HG03354 (cell line): ENCODE measurements at regions not wholly inside any gene's neighbourhood (a gene's known extent, or its start where the extent isn't known, plus 50 kb on each side); places are given as distances from the start of the nearest gene placed in this dataset.
"Not testable (repeated sequence)": the region's sequence is repeated elsewhere in the genome, so short reads cannot be mapped to it uniquely, and the experiment has no call there.

ENCODE experiments used
- ATAC-seq: cut with Tn5 transposase; IDR thresholded peaks from one replicate; pipeline ENCODE4 v1.9.1; 2021; ENCODE audit warnings: mild to moderate bottlenecking; ENCODE audit not compliant: unreplicated experiment, poor library complexity, severe bottlenecking

DNA sequence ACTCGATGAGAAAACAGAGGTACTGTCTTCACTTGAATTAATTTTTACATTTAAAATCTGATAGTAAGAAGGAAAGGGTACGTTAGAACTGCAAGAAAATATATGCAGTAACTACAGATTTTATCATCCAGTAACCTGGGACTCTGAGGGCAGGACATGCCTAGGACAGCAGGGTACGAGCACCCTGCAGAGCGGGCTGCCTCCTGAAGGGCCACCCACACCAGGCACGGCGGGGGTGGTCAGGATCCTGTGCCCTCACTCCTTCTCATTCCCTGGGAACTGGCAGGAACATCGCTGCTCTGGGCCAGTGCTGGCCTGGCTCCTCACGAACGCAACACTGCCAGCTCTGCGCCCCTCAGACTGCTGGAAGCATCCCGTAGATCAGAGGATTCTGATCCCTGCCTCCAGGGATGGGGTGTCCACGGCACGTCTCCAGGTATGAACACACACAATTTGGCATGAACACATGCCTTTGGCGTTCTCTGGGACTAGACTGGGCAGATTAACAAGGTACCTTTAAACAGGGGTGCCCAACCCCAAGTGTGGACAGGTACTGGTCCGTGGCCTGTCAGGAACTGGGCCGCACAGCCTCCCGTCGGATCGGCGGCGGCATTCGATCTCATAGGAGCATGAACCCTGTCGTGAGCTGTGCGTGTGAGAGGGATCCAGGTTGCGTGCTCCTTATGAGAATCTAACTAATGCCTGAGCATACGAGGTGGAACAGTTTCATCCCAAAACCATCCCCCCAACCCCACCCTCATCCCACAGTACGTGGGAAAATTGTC lies 99.3 kb upstream of the FAM20C start:
- no peak for ATAC-seq

DNA sequence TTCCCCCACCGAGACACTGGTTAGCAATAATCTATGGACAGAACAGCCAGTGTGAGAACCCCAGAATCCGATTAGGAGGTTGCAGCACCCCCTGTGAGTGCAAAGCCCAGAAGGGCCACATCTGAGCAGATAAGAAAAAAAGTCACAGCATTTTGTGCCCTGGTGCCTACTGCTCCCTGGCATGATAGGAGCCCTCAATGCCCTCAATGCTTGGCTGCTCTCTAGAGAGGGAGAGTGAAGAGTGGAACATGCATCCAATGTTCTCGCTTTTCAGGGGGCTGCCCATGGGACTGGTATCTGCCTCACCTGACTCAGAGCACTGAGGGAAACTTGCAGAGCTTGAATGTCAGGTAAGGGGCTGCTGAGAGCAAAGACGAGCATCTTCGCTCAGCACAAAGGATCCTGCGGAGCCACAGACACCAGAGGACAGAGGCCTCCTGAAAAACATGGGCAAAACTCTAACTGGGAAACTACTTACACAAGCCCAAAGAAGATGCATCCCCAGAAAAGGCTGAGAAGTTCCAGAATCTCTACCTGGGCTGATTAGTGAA lies 98.0 kb upstream of the FAM20C start:
- no peak for ATAC-seq

DNA sequence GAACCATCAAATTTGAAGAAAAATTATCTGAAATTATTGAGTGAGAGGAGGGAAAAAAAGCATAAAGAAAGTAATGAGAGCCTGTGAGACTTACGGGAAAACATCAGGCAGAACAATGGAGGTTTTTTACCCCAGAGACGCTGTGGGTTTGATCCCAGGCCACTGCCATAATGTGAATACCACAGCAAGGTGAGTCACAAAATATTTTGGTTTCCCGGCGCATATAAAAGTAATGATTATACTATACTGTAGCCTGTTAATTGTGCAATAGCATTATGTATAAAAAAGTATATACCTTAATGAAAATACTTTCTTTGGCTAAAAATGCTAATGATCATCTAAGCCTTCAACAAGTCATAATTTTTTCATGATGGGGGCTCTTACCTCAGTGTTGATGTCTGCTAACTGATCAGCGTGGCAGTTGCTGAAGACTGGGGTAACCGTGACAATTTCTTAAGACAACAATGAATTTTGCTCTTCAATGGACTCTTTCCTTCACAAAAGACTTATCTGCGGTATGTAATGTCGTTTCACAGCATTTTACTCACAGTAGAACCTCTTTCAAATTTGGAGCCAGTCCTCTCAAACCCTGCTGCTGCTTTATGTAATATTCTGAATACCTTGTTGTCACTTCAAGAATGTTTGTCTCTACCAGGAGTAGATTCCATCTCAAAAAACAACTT lies 97.0 kb upstream of the FAM20C start:
- no peak for ATAC-seq

DNA sequence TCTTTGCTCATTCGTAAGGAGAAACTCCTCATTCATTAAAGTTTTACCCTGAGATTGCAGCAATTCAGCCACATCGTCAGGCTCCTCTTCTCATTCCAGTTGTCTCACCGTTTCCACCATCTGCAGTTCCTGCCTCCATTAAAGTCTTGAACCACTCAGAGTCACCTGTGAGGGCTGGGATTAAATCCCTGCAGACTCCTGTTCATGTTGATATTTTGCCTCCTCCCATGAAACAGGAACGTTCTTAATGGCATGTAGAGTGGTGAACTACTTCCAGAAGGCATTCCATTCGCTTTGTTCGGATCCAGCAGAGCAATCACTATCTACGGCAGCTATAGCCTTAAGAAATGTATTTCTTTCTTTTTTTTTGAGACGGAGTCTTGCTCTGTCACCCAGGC lies 96.5 kb upstream of the FAM20C start:
- no peak for ATAC-seq

DNA sequence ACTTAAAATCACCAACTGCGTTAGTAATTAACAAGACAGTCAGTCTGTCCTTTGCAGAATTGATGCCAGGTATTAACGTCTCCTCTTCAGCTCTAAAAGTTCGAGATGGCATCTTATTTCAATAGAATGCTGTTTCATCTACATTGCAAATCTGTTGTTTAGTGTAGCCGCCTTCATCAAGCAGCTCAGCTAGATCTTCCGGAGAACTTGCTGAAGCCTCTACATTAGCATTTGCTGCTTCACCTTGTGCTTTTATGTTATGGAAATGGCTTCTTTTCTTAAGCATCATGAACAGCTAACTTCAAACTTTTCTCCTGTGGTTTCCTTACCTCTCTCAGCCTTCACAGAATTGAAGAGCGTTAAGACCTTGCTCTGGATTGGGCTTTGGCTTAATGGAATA lies 95.5 kb upstream of the FAM20C start:
- ATAC-seq: no peak

DNA sequence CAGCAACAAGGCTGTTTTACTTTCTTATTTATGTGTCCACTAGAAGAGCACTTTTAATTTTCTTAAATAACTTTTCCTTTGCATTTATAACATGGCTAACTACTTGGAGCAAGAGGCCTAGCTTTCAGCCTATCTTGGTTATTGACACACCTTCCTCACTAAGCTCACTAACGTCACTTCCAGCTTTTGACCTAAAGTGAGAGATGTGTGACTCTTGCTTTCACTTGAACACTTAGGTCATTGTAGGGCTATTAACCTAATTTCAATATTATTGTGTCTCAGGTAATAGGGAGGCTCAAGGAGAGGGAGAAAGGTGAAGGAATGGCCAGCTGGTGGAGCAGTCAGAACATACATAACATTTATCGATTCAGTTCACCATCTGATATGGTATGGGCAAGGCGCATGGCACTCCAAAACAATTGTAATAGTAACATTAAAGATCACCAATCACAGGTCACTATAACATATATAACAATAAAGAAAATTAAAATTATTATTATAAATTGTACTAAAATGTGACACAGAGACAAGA lies 95.0 kb upstream of the FAM20C start:
- no peak for ATAC-seq

DNA sequence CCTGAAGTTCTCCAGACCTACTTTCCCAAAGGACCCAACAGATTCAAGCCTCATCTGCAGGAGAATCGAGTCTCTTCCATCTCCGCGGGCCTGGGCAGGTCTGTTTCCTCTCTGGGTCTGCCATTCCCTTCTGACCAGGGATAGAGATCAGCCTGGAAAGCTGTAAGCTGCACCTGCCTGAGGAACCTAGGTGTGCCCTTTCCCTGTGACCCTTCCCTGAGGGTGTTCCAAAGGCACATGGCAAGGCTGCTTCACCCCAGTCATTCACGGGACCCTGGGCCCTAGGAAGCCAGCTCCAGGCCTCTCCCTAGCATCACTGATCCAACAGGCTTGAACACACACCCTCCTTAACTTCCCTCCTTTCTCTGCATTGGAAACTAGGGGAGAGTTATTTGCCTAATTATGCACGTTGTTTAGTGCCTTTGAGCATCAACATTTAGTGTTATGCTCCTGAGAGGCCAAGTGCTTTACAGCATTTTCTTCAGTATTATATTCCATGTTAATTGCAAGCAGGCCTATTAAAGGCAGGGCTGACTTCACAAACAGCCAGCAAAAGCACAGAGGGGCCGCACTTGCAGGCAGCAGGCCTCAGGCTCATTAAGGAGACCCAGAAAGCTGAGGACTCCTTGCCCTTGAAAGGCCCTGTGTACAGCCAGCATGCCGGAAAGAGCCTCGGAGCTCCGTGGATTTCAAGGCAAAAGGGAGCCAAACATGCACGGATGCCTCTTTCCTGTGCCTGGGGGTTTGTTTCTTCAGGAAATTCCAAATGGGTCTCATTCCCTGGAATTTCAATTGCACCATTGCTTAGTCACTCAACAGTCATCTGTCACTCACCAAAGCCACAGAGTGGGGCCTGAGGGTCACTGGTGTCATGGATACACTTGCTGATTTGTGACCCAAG lies 91.0 kb upstream of the FAM20C start:
- ATAC-seq: no peak

DNA sequence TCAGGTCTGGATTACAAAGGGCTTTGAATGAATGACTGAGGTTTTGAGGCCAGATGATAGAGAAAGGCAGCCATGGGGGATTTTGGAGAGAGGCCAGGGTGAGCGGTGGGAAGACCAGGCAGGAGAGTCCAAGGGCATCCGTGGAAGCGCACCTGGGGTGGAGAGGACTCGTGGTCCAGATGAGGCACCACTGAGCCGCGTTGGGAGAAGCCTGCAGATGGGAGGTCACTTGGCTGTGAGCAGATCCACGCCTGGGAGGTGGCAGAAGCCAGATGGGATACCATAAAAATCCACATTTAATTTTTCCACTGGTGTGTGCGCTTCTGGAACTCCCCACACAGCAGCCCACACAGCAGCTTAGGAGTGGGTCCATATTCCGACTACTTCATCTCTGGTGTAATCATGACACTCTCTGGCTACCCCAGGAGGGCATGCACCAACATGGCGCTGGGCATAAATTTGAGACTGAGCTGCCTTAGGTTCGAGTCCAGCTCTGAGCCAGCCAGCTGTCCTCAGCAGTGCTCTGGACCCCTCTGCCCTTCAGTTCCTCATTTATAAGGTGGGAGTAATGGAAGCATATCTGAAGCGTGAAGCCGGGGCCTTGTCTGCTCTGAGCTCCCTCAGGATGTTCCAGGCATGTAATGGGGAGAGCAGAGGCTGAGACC lies 90.2 kb upstream of the FAM20C start:
- no peak for ATAC-seq

DNA sequence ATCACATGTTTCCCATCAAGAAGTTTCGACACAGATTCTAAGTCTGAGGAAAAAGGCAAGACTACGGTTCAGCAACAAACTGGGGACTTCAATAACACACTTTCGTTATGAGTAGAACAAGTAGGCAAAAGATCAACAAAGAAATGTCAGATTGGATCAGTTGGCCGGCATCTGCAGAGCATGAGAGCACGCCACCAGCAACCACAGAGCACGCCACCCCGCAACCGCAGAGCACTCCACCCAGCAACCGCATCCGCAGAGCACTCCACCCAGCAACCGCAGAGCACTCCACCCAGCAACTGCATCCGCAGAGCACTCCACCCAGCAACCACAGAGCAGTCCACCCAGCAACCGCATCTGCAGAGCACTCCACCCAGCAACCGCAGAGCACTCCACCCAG lies 89.7 kb upstream of the FAM20C start:
- ATAC-seq: no peak

DNA sequence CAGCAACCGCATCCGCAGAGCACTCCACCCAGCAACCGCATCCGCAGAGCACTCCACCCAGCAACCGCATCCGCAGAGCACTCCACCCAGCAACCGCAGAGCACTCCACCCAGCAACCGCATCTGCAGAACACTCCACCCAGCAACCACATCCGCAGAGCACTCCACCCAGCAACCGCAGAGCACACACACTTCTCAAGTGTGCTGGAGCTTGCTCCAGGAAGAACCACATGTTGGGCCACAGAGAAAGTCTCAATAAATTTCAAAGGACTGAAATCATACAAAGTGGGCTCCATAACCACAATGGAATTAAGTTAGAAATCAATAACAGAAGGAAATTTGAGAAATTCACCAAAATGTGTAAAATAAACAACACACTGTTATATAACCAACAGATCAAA lies 88.4 kb upstream of the FAM20C start:
- not testable (repeated sequence) for ATAC-seq

DNA sequence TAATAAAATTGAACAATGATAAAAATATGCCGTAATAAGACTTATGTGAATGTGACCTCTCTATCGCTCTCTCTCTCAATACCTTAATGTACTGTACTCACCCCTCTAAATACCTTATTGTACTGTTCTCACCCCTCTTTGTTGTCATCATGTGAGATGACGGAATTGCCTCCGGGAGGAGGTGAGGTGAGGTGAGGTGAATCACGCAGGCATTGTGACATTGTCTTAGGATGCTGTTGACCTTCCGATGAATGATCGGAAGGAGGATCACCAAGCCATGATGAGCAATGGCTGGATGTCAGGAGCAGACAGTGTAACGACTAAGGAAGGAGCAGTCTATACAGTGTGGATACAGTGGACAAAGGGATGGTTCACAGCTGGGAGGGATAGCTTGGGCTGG lies 87.4 kb upstream of the FAM20C start:
- ATAC-seq: no peak

DNA sequence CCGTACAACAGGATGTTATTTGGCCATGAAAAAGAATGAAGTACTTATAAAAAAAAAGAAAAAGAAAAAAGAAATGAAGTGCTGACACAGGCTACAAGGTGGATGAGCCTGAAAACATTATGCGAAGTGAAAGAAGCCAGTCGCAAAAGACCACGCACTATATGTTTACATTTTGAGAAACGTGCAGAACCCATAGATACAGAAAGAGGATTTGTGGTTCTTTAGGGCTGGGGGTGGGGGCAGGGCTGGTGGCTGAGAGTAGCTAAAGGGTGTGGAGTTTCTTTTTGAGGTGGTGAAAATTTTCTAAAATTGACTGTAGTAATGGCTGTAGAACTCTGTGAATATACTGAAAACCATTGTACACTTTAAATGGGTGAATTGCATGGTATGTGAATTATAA lies 86.0 kb upstream of the FAM20C start:
- ATAC-seq: no peak

DNA sequence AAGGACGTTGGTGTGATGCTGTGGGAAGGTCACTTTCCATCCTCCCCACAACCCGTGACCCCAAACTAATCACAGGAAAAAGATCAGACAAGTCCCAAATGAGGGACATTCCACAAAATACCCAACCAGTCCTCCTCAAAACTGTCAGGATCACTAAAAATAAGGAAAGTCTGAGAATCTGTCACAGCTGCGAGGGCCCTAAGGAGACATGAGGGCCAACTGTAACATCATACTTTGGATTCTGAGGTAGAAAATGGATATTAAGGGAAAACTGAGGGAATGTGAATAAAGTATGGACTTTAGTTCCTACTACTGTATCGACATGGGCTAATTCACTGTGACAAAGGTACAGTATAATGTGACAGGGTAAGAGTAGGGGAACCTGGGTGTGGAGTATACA lies 85.1 kb upstream of the FAM20C start:
- ATAC-seq: no peak

DNA sequence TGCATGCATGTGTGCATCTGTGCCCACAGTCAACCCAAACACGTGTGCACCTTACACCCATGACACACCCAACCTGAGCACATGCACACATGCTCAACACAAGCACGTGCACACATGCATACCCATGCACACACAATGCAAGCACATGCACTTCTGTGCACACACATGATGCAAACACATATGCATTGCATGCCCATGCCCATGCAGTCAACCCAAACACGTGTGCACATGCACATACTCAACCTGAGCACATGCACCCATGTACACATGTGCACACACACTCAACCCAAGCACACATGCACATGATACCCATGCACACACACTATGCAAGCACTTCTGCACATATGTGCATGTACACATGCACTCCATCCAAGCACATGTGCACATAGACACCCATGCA lies 84.5 kb upstream of the FAM20C start:
- ATAC-seq: no peak

DNA sequence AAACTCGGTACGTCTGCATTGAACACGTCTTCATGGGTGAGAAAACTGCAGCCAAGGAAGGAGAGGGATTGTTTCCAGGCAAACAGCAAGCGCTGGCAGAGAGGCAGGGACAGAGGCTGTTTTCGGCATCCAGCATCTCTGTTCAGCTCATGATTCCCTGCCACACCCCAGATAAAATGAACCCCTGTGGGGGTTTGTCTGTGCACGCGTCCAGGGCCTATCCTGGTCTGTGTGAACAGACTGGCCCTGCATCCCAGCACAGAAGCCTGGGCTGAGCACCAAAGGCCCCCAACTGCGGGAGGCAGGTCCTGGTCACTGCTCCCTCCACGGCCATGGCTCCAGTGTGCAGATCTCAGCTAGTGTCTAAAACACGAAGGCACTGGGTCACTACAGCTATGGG lies 83.3 kb upstream of the FAM20C start:
- ATAC-seq: no peak

DNA sequence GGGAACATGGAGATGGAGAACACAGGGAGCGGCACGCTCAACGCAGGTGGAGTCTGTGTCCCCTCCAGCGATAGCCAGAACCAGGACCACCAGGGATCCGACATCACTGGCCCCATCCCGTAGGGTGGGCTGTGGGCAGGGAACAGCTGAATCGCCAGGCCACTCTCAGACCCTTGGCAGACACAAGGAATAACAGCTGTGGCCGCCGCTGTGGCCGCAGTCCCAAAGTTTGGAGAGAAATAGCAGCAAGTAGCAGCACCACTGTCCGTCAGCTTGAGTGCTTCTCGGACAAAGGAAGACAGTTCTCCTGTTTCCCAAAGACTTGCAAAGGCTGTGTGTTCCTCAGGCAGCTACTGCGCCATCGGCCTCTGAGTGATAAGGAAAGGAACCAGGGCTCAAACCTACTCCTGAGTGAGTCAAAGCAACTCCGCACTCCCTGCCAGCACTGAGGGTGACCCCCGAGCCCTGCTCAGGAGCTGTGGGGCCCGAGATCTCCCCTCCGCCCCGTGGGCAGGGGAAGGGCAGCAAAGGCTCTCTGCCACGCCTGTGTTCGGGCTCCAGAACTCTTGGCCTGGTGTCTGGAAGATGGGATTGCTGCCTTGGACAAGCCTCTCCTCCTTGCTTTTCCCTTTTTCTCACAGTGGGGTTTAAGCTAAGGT lies 82.3 kb upstream of the FAM20C start:
- no peak for ATAC-seq

DNA sequence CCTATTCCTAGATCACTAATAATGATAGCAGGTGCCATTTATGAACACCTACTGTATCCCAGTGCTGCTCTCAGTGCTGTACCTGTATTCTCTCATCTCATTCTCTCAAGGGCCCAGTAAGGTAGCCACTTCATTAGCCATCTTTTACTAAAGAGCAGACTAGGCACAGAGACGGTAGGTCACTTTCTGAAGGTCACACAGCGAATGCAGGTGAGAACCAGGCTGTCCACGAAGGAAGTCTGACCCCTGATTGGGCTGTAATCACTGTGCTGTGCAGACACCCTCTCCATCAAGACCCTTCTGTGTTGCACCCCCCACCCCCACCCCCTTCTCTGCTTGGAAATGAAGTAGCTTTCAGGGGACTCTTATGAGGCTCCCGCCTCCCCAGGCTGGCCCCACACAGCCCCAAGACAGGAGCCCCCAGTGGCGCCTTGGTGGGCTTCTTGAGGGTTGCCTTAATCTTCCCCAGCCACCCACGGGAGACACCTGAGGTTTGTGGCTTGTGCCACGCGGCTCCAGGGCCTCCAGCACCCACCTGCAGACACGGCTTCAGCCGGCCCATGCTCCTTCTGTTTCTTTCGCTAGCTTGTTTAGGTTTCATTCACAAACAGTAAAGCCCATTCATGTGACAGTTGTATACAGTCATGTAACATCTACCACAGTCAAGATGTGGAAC lies 81.7 kb upstream of the FAM20C start:
- ATAC-seq: no peak

DNA sequence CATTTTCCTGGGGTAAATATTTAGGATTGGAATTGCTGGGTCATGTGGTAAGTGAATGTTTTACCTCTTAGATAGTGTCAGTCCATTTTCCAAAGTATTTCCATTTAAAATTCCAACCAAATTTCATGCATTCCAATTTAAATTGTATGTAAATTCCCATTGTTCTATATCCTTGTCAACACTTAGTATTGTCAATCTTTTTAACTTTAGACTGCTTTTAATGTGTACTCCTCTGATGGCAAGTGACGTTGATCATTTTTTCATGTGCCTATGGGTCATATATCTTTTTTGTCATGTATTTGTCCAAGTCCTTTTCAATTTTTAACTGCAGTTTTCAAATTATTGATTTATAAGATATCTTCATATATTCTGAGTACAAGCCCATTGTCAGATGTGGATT lies 80.8 kb upstream of the FAM20C start:
- no peak for ATAC-seq

DNA sequence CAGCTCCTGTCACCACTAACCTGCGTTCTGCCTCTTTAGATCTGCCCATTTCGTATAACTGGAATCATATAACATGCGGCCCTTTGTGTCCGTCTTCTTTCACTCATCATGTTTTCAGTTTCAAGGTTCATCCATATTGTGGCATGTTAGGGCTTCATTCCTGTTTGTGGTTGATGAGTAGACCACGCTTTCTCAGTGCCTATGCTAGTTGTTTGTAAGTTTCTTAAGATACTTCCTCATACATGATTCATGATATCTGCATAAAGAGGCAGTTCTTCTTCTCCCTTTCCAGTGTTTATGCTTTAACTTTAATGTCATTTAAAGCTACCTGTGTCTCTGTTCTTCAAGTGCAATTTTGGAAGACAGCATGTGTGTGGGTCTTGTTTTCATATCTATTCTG lies 79.5 kb upstream of the FAM20C start:
- ATAC-seq: no peak
